Activated T-cell treated with anti-CD3 and anti-CD28 coated beads, Interleukin-2, amount 50 U/mL, for 4 hours (primary cell): ENCODE measurements at regions not wholly inside any gene's neighbourhood (a gene's known extent, or its start where the extent isn't known, plus 50 kb on each side); places are given as distances from the start of the nearest gene placed in this dataset.

Source experiments
- ATAC-seq, 2 donors: fragments of 200-7000 bp; cut with Tn5 transposase; one replicate each; pipeline ENCODE4 v1.10.0; 2021
- DNase-seq: peaks from one replicate; pipeline ENCODE4 v3.0.0-alpha.2; 2020
- H3K27me3 Mint-ChIP-seq: one replicate; pipeline ENCODE4 v1.8.0; 2021; ENCODE audit warnings: low read depth, mixed read lengths
- H3K36me3 Mint-ChIP-seq: one replicate; pipeline ENCODE4 v1.8.0; 2022; ENCODE audit warnings: mixed read lengths; ENCODE audit not compliant: insufficient read depth
- H3K4me1 Mint-ChIP-seq: one replicate; pipeline ENCODE4 v1.8.0; 2021; ENCODE audit warnings: low read depth, mixed read lengths
- H3K4me3 Mint-ChIP-seq: one replicate; pipeline ENCODE4 v1.8.0; 2021; ENCODE audit warnings: mild to moderate bottlenecking, moderate library complexity, mixed read lengths
- H3K9me3 Mint-ChIP-seq: one replicate; pipeline ENCODE4 v1.8.0; 2021; ENCODE audit warnings: mixed read lengths

DNA sequence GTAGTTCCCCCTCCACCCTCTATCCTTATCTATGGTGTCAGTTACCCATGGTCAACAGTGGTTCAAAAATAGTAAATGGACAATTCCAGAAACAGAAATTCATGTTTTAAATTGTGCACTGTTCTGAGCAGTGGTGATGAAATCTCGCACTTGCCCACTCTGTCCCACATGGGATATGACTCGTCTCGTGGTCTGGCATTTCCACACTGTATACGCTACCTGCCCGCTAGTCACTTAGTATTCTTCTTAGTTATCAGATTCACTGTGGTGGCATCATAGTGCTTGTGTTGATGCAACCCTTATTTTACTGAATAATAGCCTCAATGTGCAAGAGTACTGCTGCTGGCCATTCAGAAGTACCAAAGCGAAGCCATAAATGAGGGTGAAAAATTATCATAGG is 507.0 kb downstream of the SNAPC1 start:
- no peak for ATAC-seq
- H3K27me3 Mint-ChIP-seq: no peaks in the 10 kb centered on the region
- no peak for DNase-seq

DNA sequence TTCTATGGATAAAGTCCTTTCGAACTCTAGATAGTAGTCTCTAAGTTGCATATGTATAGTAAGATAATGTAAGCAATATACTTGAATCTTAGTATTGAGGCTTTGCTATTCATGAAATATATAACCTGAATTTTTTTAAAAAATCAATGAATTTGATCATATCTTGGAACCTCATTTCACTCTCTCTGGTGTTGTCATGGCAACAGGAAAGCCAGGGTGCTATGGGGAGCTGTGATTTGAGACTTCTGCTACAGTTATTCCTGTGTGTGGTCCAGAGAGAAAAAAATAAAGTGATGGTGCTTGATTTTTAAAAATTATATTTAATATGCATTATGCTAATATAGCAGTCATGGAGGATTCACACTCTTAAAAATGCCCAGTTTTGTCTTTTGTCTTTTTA is 508.0 kb downstream of the SNAPC1 start:
- H3K4me3 Mint-ChIP-seq: no peak overlapping the region
- H3K36me3 Mint-ChIP-seq: no peaks in the 10 kb centered on the region
- no peak for DNase-seq
- H3K27me3 Mint-ChIP-seq: no peaks in the 10 kb centered on the region
- no peak for ATAC-seq
- no peaks in the 10 kb centered on the region for H3K9me3 Mint-ChIP-seq
- H3K4me1 Mint-ChIP-seq: no peaks in the 10 kb centered on the region

More for the DNA sequence above, 507.0 kb downstream of the SNAPC1 start:
- H3K4me3 Mint-ChIP-seq: no peak overlapping the region
- no peaks in the 10 kb centered on the region for H3K4me1 Mint-ChIP-seq
- no peaks in the 10 kb centered on the region for H3K9me3 Mint-ChIP-seq
- H3K36me3 Mint-ChIP-seq: no peaks in the 10 kb centered on the region

- no peaks in the 10 kb centered on the region for H3K36me3 Mint-ChIP-seq
- no peak for DNase-seq
- no peaks in the 10 kb centered on the region for H3K27me3 Mint-ChIP-seq
- no peaks in the 10 kb centered on the region for H3K9me3 Mint-ChIP-seq
- ATAC-seq: no peak
- H3K4me3 Mint-ChIP-seq: no peak overlapping the region
- no peaks in the 10 kb centered on the region for H3K4me1 Mint-ChIP-seq
Observed at GRCh38 chr14:62280366-62280765, 518.1 kb downstream of the SNAPC1 start.

- no peak overlapping the region for H3K4me3 Mint-ChIP-seq
- ATAC-seq (no peak), DNase-seq (no peak)
- H3K36me3 Mint-ChIP-seq: no peaks in the 10 kb centered on the region
- H3K27me3 Mint-ChIP-seq: no peaks in the 10 kb centered on the region
- H3K9me3 Mint-ChIP-seq: no peaks in the 10 kb centered on the region
- no peaks in the 10 kb centered on the region for H3K4me1 Mint-ChIP-seq
Observed at GRCh38 chr14:62283837-62284236, 521.6 kb downstream of the SNAPC1 start.

DNA sequence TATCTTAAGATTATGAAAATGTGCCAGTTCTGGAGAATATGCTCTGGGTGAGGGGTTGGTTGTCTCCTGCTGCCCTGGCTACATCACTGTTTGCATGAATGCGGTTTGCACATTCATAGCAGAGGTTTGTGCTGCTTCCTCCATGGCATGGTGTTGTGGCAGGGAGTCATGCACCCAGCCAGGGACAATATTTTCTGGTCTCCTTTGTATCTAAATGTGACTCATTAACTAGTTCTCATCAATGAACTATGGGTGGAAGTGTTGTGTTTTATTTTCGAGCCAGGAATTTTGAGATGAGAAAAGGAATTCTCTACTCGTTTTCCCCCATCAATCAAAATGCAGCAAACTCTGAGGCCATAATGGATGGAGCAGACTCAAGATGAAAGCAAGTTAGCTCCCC is 527.3 kb downstream of the SNAPC1 start:
- no peak overlapping the region for H3K4me3 Mint-ChIP-seq
- no peaks in the 10 kb centered on the region for H3K27me3 Mint-ChIP-seq
- H3K36me3 Mint-ChIP-seq: no peaks in the 10 kb centered on the region
- ATAC-seq (no peak), DNase-seq (no peak)
- H3K9me3 Mint-ChIP-seq: no peaks in the 10 kb centered on the region
- no peaks in the 10 kb centered on the region for H3K4me1 Mint-ChIP-seq

- no peak overlapping the region for H3K4me3 Mint-ChIP-seq
- DNase-seq (no peak), ATAC-seq (no peak)
- no peaks in the 10 kb centered on the region for H3K27me3 Mint-ChIP-seq
- no peaks in the 10 kb centered on the region for H3K36me3 Mint-ChIP-seq
- no peaks in the 10 kb centered on the region for H3K9me3 Mint-ChIP-seq
- no peaks in the 10 kb centered on the region for H3K4me1 Mint-ChIP-seq
Observed at GRCh38 chr14:62301080-62301479, 538.9 kb downstream of the SNAPC1 start.

- Mint-ChIP-seq H3K4me1 (no peaks in the 10 kb centered on the region), H3K9me3 (no peaks in the 10 kb centered on the region)
Observed at GRCh38 chr14:62301911-62302310, 539.7 kb downstream of the SNAPC1 start.

DNA sequence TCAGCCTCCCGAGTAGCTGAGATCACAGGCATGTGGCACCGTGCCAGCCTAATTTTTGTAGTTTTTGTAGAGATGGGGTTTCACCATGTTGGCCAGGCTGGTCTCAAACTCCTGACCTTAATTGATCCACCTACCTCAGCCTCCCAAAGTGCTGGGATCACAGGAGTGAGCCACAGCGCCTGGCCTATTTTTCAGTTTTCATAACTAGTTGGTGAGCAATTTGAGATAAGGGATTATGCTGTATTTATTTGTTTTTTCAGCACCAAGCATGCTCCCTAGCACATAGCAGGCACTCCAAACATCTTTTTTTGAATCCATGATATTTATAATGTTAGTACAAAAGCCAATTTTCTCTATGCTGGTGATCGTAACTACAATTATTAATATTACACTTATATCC is 541.2 kb downstream of the SNAPC1 start:
- H3K9me3 Mint-ChIP-seq: peaks cover 5% of the 10 kb centered on the region
- H3K36me3 Mint-ChIP-seq: no peaks in the 10 kb centered on the region
- no peaks in the 10 kb centered on the region for H3K4me1 Mint-ChIP-seq
- DNase-seq (no peak), ATAC-seq (no peak)
- no peak overlapping the region for H3K4me3 Mint-ChIP-seq
- no peaks in the 10 kb centered on the region for H3K27me3 Mint-ChIP-seq

More at GRCh38 chr14:62301911-62302310, 539.7 kb downstream of the SNAPC1 start:
- ATAC-seq: no peak
- DNase-seq: no peak
- H3K4me3 Mint-ChIP-seq: no peak overlapping the region
- no peaks in the 10 kb centered on the region for H3K36me3 Mint-ChIP-seq
- H3K27me3 Mint-ChIP-seq: no peaks in the 10 kb centered on the region

DNA sequence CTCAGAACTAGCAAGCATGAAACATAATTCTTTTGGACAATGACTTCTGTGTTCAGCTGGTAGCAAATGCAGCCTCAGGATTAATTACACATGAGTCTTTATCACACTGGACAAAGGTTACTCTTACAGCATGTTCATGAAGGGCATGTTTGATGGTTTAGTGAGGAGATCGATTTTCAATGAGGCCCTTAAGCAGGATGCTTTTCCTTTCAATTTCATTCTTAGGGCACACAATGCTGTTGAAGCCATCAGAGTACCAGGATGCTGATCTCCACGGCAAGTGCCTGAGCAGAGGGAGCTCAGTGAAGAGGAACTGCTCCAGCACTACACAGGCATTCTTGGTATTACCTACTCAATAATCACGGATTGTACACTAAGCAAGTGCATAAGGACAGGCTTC is 542.0 kb downstream of the SNAPC1 start:
- Mint-ChIP-seq H3K27me3 (no peaks in the 10 kb centered on the region), H3K4me1 (no peaks in the 10 kb centered on the region), H3K9me3 (peaks cover 5% of the 10 kb centered on the region), H3K4me3 (no peak overlapping the region), H3K36me3 (no peaks in the 10 kb centered on the region)
- ATAC-seq (no peak), DNase-seq (no peak)

GRCh38 chr14:62307844-62308243 is 545.6 kb downstream of the SNAPC1 start:
- no peak for DNase-seq
- ATAC-seq: no peak
- Mint-ChIP-seq H3K9me3 (peaks cover 5% of the 10 kb centered on the region), H3K4me1 (no peaks in the 10 kb centered on the region), H3K36me3 (no peaks in the 10 kb centered on the region), H3K27me3 (no peaks in the 10 kb centered on the region), H3K4me3 (no peak overlapping the region)

DNA sequence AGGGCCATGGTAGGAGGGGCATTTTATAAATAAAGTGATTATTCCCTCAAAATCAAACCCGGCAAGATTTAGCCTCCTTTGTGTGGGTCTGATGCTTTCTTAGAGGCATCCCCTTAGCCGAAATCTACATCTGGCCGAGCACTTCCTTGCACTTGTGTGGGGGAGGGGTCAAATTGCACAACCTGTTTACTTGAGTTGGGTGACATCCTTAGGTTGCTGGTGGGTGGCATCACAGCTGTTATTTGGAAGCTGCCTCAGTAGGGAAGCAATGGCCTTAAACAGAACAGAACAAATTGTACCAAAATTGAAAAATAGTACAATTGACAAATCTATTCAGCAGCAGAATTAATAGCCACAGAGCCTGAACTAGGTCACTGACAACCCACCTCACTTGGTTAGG is 546.1 kb downstream of the SNAPC1 start:
- H3K27me3 Mint-ChIP-seq: no peaks in the 10 kb centered on the region
- no peak for DNase-seq
- peaks cover 5% of the 10 kb centered on the region for H3K9me3 Mint-ChIP-seq
- ATAC-seq: no peak
- no peak overlapping the region for H3K4me3 Mint-ChIP-seq
- no peaks in the 10 kb centered on the region for H3K4me1 Mint-ChIP-seq
- no peaks in the 10 kb centered on the region for H3K36me3 Mint-ChIP-seq

GRCh38 chr14:62308891-62309290 is 546.7 kb downstream of the SNAPC1 start:
- Mint-ChIP-seq H3K4me3 (no peak overlapping the region), H3K27me3 (no peaks in the 10 kb centered on the region), H3K4me1 (no peaks in the 10 kb centered on the region), H3K36me3 (no peaks in the 10 kb centered on the region), H3K9me3 (peaks cover 5% of the 10 kb centered on the region)
- no peak for DNase-seq
- no peak for ATAC-seq

DNA sequence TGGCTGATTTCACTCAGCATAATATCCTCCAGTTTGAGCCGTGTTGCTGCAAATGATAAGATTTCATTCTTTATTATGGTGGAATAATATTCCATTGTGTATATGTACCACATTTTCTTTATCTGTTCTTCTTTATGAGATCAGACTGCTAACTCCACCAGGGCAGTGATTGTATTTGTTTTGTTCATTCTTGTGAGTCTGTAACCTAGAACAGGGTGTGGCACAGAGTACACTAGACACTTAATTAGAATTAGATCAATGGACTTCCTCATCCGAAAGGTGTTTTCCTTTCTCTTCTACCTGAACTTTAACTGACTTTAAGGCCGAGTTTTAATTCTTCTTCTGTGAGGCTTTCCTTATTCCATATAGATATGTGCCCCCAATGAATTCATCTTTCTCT is 551.0 kb downstream of the SNAPC1 start:
- no peaks in the 10 kb centered on the region for H3K27me3 Mint-ChIP-seq
- no peaks in the 10 kb centered on the region for H3K36me3 Mint-ChIP-seq
- DNase-seq (no peak), ATAC-seq (no peak)
- peaks cover 2% of the 10 kb centered on the region for H3K9me3 Mint-ChIP-seq
- no peaks in the 10 kb centered on the region for H3K4me1 Mint-ChIP-seq
- no peak overlapping the region for H3K4me3 Mint-ChIP-seq

DNA sequence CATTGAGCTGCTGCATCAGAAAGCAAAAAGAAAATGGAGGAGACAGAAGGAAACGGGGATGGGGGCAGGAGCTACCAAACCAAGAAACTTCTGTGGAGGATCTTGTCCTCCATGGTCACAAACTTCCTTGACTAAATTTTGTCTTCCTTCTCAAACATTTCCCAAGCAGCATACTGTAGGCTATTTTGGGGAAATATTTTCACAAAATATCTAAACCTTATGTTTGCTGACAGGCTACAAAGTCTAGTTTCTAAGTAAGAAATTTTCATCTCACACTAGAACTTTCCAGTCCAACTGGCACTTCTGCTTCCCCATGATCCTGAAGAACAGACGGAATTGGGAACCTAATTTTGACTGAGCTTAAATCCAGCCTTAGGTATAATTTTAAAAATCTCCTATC is 552.0 kb downstream of the SNAPC1 start:
- Mint-ChIP-seq H3K9me3 (no peaks in the 10 kb centered on the region), H3K36me3 (no peaks in the 10 kb centered on the region), H3K4me1 (no peaks in the 10 kb centered on the region), H3K27me3 (no peaks in the 10 kb centered on the region), H3K4me3 (no peak overlapping the region)
- no peak for DNase-seq
- ATAC-seq: no peak

- Mint-ChIP-seq H3K9me3 (no peaks in the 10 kb centered on the region), H3K27me3 (no peaks in the 10 kb centered on the region), H3K4me1 (no peaks in the 10 kb centered on the region), H3K36me3 (no peaks in the 10 kb centered on the region), H3K4me3 (no peak overlapping the region)
- no peak for DNase-seq
- no peak for ATAC-seq
Observed at GRCh38 chr14:62314871-62315270, 552.7 kb downstream of the SNAPC1 start.

GRCh38 chr14:62315631-62316030 is 553.4 kb downstream of the SNAPC1 start:
- no peak overlapping the region for H3K4me3 Mint-ChIP-seq
- no peaks in the 10 kb centered on the region for H3K27me3 Mint-ChIP-seq
- no peak for ATAC-seq
- DNase-seq: no peak
- no peaks in the 10 kb centered on the region for H3K36me3 Mint-ChIP-seq
- H3K4me1 Mint-ChIP-seq: no peaks in the 10 kb centered on the region
- H3K9me3 Mint-ChIP-seq: no peaks in the 10 kb centered on the region
